CD14-positive monocyte (primary cell): ENCODE measurements at regions not wholly inside any gene's neighbourhood (a gene's known extent, or its start where the extent isn't known, plus 50 kb on each side); places are given as distances from the start of the nearest gene placed in this dataset.

Experiments used
- DNase-seq, 3 donors: peaks; one replicate each; pipeline ENCODE4 v3.0.0-alpha.2; 2011 to 2022
- H2AFZ ChIP-seq: 2 replicates; pipeline ENCODE4 v1.6.0; 2012; ENCODE audit warnings: mild to moderate bottlenecking, low read depth, low read length, inconsistent platforms; ENCODE audit not compliant: insufficient read depth, poor library complexity, severe bottlenecking
- H3K27ac ChIP-seq, 2 donors: 1 replicate in 1 of 2; 2 replicates in 1 of 2; pipeline ENCODE4 v1.5.1; 2012 to 2013; ENCODE audit warnings: low read length in 2 of 2, control low read depth in 1 of 2, inconsistent platforms in 1 of 2, low read depth in 1 of 2, mild to moderate bottlenecking in 1 of 2
- H3K27me3 ChIP-seq, 2 donors: one replicate each; pipeline versions ENCODE4 v1.6.0 to v1.6.1; 2011 to 2013; ENCODE audit warnings: low read length in 2 of 2; ENCODE audit not compliant: control insufficient read depth in 2 of 2, insufficient read depth in 2 of 2
- H3K36me3 ChIP-seq, 2 donors: replicated peaks in 1 of 2; 1 replicate in 1 of 2; 2 replicates in 1 of 2; pipeline versions ENCODE4 v1.5.1 to v1.6.1; 2012 to 2013; ENCODE audit warnings: low read length in 2 of 2, control low read depth in 1 of 2, inconsistent platforms in 1 of 2, mild to moderate bottlenecking in 1 of 2; ENCODE audit not compliant: insufficient read depth in 2 of 2, control insufficient read depth in 1 of 2
- H3K4me1 ChIP-seq, 2 donors: 1 replicate in 1 of 2; 2 replicates in 1 of 2; pipeline versions ENCODE4 v1.5.1 to v1.6.1; 2012 to 2013; ENCODE audit warnings: low read length in 2 of 2, control low read depth in 1 of 2, inconsistent platforms in 1 of 2, mild to moderate bottlenecking in 1 of 2, moderate library complexity in 1 of 2; ENCODE audit not compliant: insufficient read depth in 2 of 2, control insufficient read depth in 1 of 2
- H3K4me2 ChIP-seq: replicated peaks from 2 replicates; pipeline ENCODE3; 2012; ENCODE audit warnings: low read length, moderate library complexity, mild to moderate bottlenecking; ENCODE audit not compliant: poor library complexity, severe bottlenecking; ENCODE audit errors: extremely low read depth
- H3K4me3 ChIP-seq, 3 experiments: fragments of 200-600 bp in 1 of 3; sonication (generic) in 1 of 3; replicated peaks in 1 of 3; 1 replicate in 2 of 3; 2 replicates in 1 of 3; pipeline ENCODE4 v1.5.1; 2011 to 2013; ENCODE audit warnings: low read length in 3 of 3, mild to moderate bottlenecking in 3 of 3, control low read depth in 2 of 3, low read depth in 2 of 3, inconsistent platforms in 1 of 3, moderate library complexity in 1 of 3
- H3K79me2 ChIP-seq: 2 replicates; pipeline ENCODE4 v1.6.0; 2012; ENCODE audit warnings: mild to moderate bottlenecking, control low read depth, inconsistent platforms, low read length, moderate library complexity; ENCODE audit not compliant: insufficient read depth
- H3K9ac ChIP-seq: 2 replicates; pipeline ENCODE4 v1.6.0; 2017; ENCODE audit warnings: low read length, mild to moderate bottlenecking; ENCODE audit not compliant: insufficient read depth, poor library complexity, severe bottlenecking
- H3K9me3 ChIP-seq, 2 donors: replicated peaks in 1 of 2; 1 replicate in 1 of 2; 2 replicates in 1 of 2; pipeline versions ENCODE4 v1.5.1 to v1.6.1; 2012 to 2013; ENCODE audit warnings: low read length in 2 of 2, control low read depth in 1 of 2; ENCODE audit not compliant: control insufficient read depth in 1 of 2, insufficient read depth in 1 of 2
- H4K20me1 ChIP-seq: 2 replicates; pipeline ENCODE4 v1.6.0; 2012; ENCODE audit warnings: mild to moderate bottlenecking, low read length, control low read depth, moderate library complexity; ENCODE audit not compliant: insufficient read depth
- H3K27ac Mint-ChIP-seq, 7 donors: one replicate each; pipeline ENCODE4 v1.8.0; 2020; ENCODE audit warnings: mild to moderate bottlenecking in 7 of 7, mixed read lengths in 7 of 7, moderate library complexity in 6 of 7, inconsistent platforms in 2 of 7
- H3K27me3 Mint-ChIP-seq, 3 donors: one replicate each; pipeline ENCODE4 v1.8.0; 2021 to 2022; ENCODE audit warnings: low read depth in 3 of 3, mild to moderate bottlenecking in 3 of 3, mixed read lengths in 3 of 3, moderate library complexity in 3 of 3, inconsistent platforms in 1 of 3
- H3K36me3 Mint-ChIP-seq, 2 donors: one replicate each; pipeline ENCODE4 v1.8.0; 2020; ENCODE audit warnings: mixed read lengths in 2 of 2, inconsistent platforms in 1 of 2, mild to moderate bottlenecking in 1 of 2
- H3K4me1 Mint-ChIP-seq: one replicate; pipeline ENCODE4 v1.8.0; 2020; ENCODE audit warnings: mild to moderate bottlenecking, mixed read lengths
- H3K4me3 Mint-ChIP-seq, 2 donors: one replicate each; pipeline ENCODE4 v1.8.0; 2020; ENCODE audit warnings: mild to moderate bottlenecking in 2 of 2, mixed read lengths in 2 of 2, moderate library complexity in 1 of 2
- H3K9me3 Mint-ChIP-seq, 7 donors: one replicate each; pipeline ENCODE4 v1.8.0; 2020 to 2022; ENCODE audit warnings: mixed read lengths in 7 of 7, mild to moderate bottlenecking in 6 of 7, moderate library complexity in 6 of 7, inconsistent platforms in 2 of 7
- CTCF ChIP-seq: fragments of 200-600 bp; IDR thresholded peaks from one replicate; pipeline ENCODE4 v1.8.0; 2022; ENCODE audit warnings: antibody characterized with exemption, mild to moderate bottlenecking
- WGBS: methylation state at CpG from one replicate; pipeline ENCODE4 v1.1.5; 2013; ENCODE audit warnings: missing lambda C conversion rate; ENCODE audit not compliant: insufficient coverage; 5-methylcytosine and 5-hydroxymethylcytosine counted together
- intact Hi-C, 2 donors: fragments of 100-400 bp; cut with micrococcal nuclease; formaldehyde crosslinking; loops; one replicate each; pipeline versions ENCODE4 v1.15.0 to v1.15.1; 2023

DNA sequence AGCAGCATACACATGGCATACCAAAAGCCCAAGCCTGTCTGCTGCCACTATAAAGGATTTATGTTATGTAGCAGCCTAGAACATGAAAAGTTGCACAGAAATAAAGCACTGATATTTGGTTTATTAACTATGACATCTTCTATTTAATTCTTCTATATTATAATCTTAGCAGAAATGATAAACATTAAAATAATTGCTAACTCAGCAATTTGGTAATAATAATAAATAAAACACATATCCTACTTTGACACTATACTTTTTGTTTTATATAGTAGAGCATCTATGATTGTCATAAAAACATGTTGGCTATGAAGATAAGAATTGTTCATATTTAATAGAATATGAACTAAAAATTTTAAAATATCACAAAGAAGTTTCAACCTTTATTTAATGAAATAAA lies 1733.3 kb upstream of the IGFBP7 start:
- H3K27ac Mint-ChIP-seq = no peak overlapping the region
- no peaks in the 10 kb centered on the region for H3K36me3 Mint-ChIP-seq
- no peaks in the 10 kb centered on the region for H3K27me3 ChIP-seq
- no peak overlapping the region for H3K4me3 ChIP-seq
- H3K4me1 ChIP-seq = no peaks in the 10 kb centered on the region
- no peaks in the 10 kb centered on the region for H3K27me3 Mint-ChIP-seq
- no peak overlapping the region for H3K9ac ChIP-seq
- no peak overlapping the region for H3K27ac ChIP-seq
- no peaks in the 10 kb centered on the region for H3K4me1 Mint-ChIP-seq
- no peak for TF ChIP-seq CTCF
- no peak for DNase-seq
- peaks cover 0 to 7% (median 2%) of the 10 kb centered on the region in 7 donors for H3K9me3 Mint-ChIP-seq
- intact Hi-C loops = no loop called here
- no peak overlapping the region for H3K4me2 ChIP-seq
- no peaks in the 10 kb centered on the region for H4K20me1 ChIP-seq
- no peaks in the 10 kb centered on the region for H3K36me3 ChIP-seq
- peaks cover 0 to 11% of the 10 kb centered on the region in 2 donors for H3K9me3 ChIP-seq
- no peaks in the 10 kb centered on the region for H3K79me2 ChIP-seq
- H2AFZ ChIP-seq = no peak overlapping the region
- H3K4me3 Mint-ChIP-seq = no peak overlapping the region

GRCh38 chr4:58833126-58833525 lies 1722.9 kb upstream of the IGFBP7 start:
- no peak overlapping the region for H3K9ac ChIP-seq
- Mint-ChIP-seq H3K9me3 (peaks cover 0 to 6% (median 0%) of the 10 kb centered on the region in 7 donors), H3K4me1 (no peaks in the 10 kb centered on the region), H3K4me3 (no peak overlapping the region), H3K27me3 (peaks cover 0 to 2% (median 0%) of the 10 kb centered on the region in 3 donors), H3K36me3 (no peaks in the 10 kb centered on the region), H3K27ac (no peak overlapping the region)
- H3K27me3 ChIP-seq = no peaks in the 10 kb centered on the region
- H3K9me3 ChIP-seq = peaks cover 0 to under 1% of the 10 kb centered on the region in 2 donors
- no peak overlapping the region for H2AFZ ChIP-seq
- TF ChIP-seq CTCF = no peak
- no peaks in the 10 kb centered on the region for H3K79me2 ChIP-seq
- no CpG with 5 or more reads among the region's 1 CpG for WGBS
- H3K36me3 ChIP-seq = no peaks in the 10 kb centered on the region
- H3K27ac ChIP-seq = no peak overlapping the region
- no peaks in the 10 kb centered on the region for H4K20me1 ChIP-seq
- no peak overlapping the region for H3K4me2 ChIP-seq
- intact Hi-C loops = no loop called here
- H3K4me1 ChIP-seq = no peaks in the 10 kb centered on the region
- no peak overlapping the region for H3K4me3 ChIP-seq
- DNase-seq = no peak
